ENCODE measurements at regions not wholly inside any gene's neighbourhood (a gene's known extent, or its start where the extent isn't known, plus 50 kb on each side); places are given as distances from the start of the nearest gene placed in this dataset.
"Not testable (repeated sequence)": the region's sequence is repeated elsewhere in the genome, so short reads cannot be mapped to it uniquely, and the experiment has no call there.

GRCh38 chr6:119768201-119768600 lies 418.6 kb upstream of the MAN1A1 start:
- Mint-ChIP-seq H3K36me3 (ENCODE audit: low read depth) (peaks cover 5% of the 10 kb centered on the region), H3K4me1 (no peaks in the 10 kb centered on the region), H3K9me3 (peaks cover 15% of the 10 kb centered on the region), H3K27ac (no peak overlapping the region), H3K27me3 (ENCODE audit: low read depth, poor library complexity) (peaks cover 2% of the 10 kb centered on the region), H3K4me3 (no peak overlapping the region)
- DNase-seq: no peak
- TF ChIP-seq, protein P1, sequence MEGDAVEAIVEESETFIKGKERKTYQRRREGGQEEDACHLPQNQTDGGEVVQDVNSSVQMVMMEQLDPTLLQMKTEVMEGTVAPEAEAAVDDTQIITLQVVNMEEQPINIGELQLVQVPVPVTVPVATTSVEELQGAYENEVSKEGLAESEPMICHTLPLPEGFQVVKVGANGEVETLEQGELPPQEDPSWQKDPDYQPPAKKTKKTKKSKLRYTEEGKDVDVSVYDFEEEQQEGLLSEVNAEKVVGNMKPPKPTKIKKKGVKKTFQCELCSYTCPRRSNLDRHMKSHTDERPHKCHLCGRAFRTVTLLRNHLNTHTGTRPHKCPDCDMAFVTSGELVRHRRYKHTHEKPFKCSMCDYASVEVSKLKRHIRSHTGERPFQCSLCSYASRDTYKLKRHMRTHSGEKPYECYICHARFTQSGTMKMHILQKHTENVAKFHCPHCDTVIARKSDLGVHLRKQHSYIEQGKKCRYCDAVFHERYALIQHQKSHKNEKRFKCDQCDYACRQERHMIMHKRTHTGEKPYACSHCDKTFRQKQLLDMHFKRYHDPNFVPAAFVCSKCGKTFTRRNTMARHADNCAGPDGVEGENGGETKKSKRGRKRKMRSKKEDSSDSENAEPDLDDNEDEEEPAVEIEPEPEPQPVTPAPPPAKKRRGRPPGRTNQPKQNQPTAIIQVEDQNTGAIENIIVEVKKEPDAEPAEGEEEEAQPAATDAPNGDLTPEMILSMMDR (IDR thresholded peaks at IDR 0.05): no peak

GRCh38 chr6:119764927-119765681 lies 415.5 kb upstream of the MAN1A1 start:
- Mint-ChIP-seq H3K27ac (no peak overlapping the region), H3K4me1 (no peaks in the 10 kb centered on the region), H3K27me3 (ENCODE audit: low read depth, poor library complexity) (peaks cover 2% of the 10 kb centered on the region), H3K36me3 (ENCODE audit: low read depth) (peaks cover 5% of the 10 kb centered on the region), H3K9me3 (peaks cover 4% of the 10 kb centered on the region), H3K4me3 (no peak overlapping the region)
- DNase-seq: no peak
- TF ChIP-seq, protein P1 (IDR thresholded peaks at IDR 0.05): no peak

DNA sequence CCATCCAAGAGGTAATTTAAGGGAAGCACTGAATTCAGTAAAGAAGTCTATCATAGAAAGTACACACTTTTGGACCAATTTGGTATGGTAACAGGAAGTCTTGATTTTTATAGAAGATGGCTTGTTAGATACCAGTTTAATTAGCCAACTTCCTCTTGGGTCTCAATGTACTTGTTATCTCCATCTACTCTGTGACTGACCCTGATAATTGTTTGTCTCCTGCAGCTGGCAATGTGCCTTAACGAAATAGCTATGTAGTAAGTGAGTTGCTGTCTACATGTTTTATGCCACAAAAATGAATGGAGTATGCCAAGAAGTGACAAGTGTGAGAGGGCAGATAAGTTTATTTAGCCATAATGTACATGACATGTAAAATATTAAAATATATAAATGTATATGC lies 410.5 kb upstream of the MAN1A1 start:
- DNase-seq: no peak
- H3K4me1 Mint-ChIP-seq: no peaks in the 10 kb centered on the region
- H3K4me3 Mint-ChIP-seq: no peak overlapping the region
- TF ChIP-seq, protein P1 (IDR thresholded peaks at IDR 0.05): no peak
- H3K36me3 Mint-ChIP-seq (ENCODE audit: low read depth): no peaks in the 10 kb centered on the region
- H3K27me3 Mint-ChIP-seq (ENCODE audit: low read depth, poor library complexity): no peaks in the 10 kb centered on the region
- H3K9me3 Mint-ChIP-seq: no peaks in the 10 kb centered on the region
- no peak overlapping the region for H3K27ac Mint-ChIP-seq

- Mint-ChIP-seq H3K27ac (no peak overlapping the region), H3K4me1 (no peaks in the 10 kb centered on the region), H3K27me3 (ENCODE audit: low read depth, poor library complexity) (no peaks in the 10 kb centered on the region), H3K4me3 (no peak overlapping the region), H3K9me3 (peaks cover 4% of the 10 kb centered on the region), H3K36me3 (ENCODE audit: low read depth) (no peaks in the 10 kb centered on the region)
- no peak for DNase-seq
- TF ChIP-seq, protein P1 (IDR thresholded peaks at IDR 0.05): no peak
These were observed 408.8 kb upstream of the MAN1A1 start for GRCh38 chr6:119758385-119758784.

GRCh38 chr6:119757467-119757866 lies 407.9 kb upstream of the MAN1A1 start:
- Mint-ChIP-seq H3K4me3 (no peak overlapping the region), H3K9me3 (peaks cover 12% of the 10 kb centered on the region), H3K36me3 (ENCODE audit: low read depth) (no peaks in the 10 kb centered on the region), H3K4me1 (no peaks in the 10 kb centered on the region), H3K27me3 (ENCODE audit: low read depth, poor library complexity) (no peaks in the 10 kb centered on the region), H3K27ac (no peak overlapping the region)
- TF ChIP-seq, protein P1 (IDR thresholded peaks at IDR 0.05): no peak
- no peak for DNase-seq

DNA sequence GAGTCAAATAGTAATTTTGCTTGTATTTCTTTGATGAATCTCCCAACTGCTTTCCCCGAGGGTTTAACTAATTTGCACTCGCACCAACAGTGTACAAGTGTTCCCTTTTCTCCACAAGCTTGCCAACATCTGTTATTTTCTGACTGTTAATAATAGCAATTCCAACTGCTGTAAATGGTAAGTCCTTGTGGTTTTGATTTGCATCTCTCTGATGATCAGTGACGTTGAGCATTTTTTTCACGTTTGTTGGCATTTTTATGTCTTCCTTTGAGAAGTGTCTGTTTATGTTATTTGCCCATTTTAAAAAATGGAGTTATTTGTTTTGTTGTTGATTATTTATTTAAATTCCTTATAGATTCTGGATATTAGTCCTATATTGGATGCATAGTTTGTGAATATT lies 399.8 kb upstream of the MAN1A1 start:
- TF ChIP-seq, protein P1 (IDR thresholded peaks at IDR 0.05): no peak
- no peaks in the 10 kb centered on the region for H3K27me3 Mint-ChIP-seq (ENCODE audit: low read depth, poor library complexity)

DNA sequence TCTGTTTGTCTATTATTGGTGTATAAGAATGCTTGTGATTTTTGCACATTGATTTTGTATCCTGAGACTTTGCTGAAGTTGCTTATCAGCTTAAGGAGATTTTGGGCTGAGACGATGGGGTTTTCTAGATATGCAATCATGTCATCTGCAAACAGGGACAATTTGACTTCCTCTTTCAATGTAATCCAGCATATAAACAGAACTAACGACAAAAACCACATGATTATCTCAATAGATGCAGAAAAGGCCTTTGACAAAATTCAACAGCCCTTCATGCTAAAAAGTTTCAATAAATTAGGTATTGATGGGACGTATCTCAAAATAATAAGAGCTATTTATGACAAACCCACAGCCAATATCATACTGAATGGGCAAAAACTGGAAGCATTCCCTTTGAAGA lies 399.0 kb upstream of the MAN1A1 start:
- H3K4me1 Mint-ChIP-seq; H3K27ac Mint-ChIP-seq; H3K27me3 Mint-ChIP-seq (ENCODE audit: low read depth, poor library complexity); H3K36me3 Mint-ChIP-seq (ENCODE audit: low read depth); DNase-seq; H3K4me3 Mint-ChIP-seq: not testable (repeated sequence)
- peaks cover 35% of the 10 kb centered on the region for H3K9me3 Mint-ChIP-seq

More for the DNA sequence above, 399.8 kb upstream of the MAN1A1 start:
- Mint-ChIP-seq H3K9me3 (peaks cover 37% of the 10 kb centered on the region), H3K4me3 (no peak overlapping the region), H3K36me3 (ENCODE audit: low read depth) (peaks cover 8% of the 10 kb centered on the region), H3K27ac (no peak overlapping the region), H3K4me1 (no peaks in the 10 kb centered on the region)
- DNase-seq: no peak
